GM21723 (cell line): ENCODE measurements at regions not wholly inside any gene's neighbourhood (a gene's known extent, or its start where the extent isn't known, plus 50 kb on each side); places are given as distances from the start of the nearest gene placed in this dataset.
"Not testable (repeated sequence)": the region's sequence is repeated elsewhere in the genome, so short reads cannot be mapped to it uniquely, and the experiment has no call there.

ENCODE experiments used
- ATAC-seq: cut with Tn5 transposase; IDR thresholded peaks from one replicate; pipeline ENCODE4 v1.9.1; 2021; ENCODE audit warnings: mild to moderate bottlenecking, moderate library complexity; ENCODE audit not compliant: unreplicated experiment

DNA sequence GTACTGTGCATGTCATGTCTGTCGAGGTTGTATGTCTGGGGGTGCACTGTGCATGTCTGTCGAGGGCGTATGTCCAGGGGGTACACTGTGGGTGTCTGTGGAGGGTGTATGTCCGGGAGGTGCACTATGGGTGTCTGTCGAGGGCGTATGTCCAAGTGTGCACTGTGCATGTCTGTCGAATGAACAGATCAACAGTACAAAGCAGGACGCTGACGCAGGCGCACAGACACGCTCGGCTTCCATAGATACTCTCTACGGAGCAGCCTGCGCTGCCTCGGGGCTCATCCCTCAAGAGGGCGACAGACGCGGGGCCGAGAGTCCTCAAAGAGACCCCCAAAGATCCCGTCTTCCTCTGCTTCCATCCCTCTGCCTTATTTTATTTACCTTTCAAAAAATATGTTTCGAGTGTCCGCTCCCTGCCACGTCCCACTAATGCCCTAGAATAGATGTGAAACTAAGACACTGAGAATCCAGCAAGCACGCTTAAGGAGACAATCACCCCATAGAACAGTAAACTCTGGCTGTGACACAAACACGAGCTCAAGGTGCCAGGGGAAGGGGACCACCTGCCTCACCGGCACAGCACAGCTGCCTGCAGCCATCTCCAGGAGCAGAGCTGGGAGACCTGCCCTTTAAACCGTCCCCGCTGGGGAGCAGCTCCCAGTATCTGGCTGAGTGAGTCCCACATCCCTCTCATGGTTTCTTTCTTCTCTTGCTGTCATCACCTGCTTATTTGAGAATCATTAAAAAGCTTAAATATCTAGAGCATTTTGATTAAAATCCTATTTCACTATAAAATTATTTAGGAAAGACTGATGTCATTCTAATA, 250.5 kb upstream of the MYT1L start:
- ATAC-seq: no peak

- ATAC-seq: not testable (repeated sequence)
Measured at GRCh38 chr2:2580841-2581240, 249.8 kb upstream of the MYT1L start.

DNA sequence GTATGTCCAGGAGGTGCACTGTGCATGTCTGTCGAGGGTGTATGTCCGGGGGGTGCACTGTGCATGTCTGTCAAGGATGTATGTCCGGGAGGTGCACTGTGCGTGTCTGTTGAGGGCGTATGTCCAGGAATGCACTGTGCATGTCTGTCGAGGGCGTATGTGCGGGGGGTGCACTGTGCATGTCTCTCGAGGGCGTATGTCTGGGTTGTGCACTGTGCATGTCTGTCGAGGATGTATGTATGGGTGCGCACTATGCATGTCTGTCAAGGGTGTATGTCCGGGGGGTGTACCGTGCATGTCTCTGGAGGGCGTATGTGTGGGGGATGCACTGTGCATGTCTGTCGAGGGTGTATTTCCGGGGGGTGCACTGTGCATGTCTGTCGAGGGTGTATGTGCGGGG, 249.3 kb upstream of the MYT1L start:
- no peak for ATAC-seq

DNA sequence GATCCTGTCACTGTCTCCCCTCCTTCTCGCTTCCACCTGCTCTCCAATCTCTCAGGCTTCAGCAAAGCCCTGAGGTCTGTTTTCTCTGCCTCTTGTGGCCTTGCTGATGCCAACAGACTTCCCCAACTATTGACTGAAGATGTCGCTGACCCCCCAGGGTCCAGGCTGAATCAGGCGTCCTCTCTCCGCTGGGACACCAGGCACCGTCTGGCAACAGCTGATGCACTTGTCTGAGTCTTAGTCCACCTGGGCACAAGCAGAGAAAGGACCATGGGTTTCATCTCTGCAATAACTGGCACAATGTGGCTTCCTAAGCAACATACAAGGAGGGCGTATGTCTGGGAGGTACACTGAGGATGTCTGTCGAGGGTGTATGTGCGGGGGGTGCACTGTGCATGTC, 248.7 kb upstream of the MYT1L start:
- no peak for ATAC-seq

DNA sequence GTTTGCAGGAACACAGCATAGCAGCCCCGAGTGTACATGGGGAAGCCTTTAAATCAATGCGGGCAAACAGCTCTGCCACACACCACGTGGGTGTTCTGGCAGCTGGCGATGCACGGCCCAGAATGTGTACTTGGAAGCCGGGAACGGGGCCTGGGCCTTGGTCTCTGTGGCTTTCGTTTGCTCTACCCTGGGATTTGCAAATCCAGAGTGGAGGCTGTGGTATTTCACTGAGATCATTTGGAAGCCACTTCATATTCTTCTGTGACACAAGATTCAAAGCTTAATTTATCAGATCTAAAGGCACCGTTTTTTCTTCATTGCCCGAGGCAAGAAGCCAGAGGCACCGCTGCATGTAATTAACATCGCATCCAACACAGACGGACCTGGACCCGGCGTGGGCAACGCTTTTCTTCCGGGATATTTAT, 246.3 kb upstream of the MYT1L start:
- ATAC-seq: no peak

GRCh38 chr2:2575870-2576386, 244.9 kb upstream of the MYT1L start:
- no peak for ATAC-seq

DNA sequence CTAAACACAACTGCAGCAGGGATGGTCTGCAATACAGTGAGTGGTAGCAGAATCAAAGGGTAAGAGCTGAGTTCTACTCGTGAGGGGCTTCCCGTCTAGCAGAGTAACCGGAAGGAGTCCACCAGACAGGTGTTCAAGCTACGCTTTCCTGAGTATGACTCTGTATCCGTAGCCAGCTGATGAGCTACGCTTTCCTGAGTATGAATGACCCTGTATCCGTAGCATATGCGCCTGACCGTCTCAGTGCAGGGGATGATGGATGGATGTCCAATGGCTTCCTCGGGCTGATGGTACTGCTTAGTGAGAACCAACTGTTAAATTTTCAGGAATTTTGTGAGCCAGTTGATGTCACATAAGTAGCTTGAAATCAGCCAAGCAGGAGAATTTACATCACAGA, 244.1 kb upstream of the MYT1L start:
- no peak for ATAC-seq

DNA sequence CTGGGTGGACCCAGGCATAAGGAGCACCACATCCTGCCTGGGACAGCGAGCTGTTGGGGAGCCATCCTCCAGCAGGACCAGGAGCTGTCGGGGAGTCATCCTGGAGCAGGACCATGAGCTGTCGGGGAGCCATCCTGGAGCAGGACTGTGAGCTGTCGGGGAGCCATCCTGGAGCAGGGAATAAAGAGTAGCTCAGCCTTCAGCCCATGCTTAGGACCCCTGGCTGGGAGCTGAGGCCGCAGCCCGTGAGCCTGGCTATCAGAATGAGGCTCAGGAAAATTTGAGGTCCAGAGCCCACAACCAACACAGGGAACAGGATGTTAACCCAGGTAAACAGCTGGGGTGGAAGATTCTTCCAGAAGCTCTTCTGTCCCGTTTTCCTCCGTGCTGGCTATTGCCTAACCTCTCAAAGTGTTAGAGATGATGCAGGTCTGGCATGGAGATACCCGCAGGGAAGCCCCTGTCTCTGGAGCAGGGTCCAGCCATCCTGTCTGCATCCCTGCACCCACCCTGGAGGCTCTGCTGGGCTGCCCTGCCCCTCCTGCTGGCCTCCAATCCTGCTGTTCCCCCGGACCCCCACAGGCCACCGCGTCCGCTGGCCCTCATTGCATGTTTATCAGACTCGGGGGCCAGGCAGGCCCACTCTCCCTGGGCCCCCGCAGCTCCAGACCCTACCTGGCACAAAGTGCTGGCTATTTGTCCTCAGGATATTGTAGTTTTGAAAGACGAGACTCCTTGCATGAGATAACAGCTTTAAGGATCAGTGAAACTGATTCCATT, 243.5 kb upstream of the MYT1L start:
- ATAC-seq: no peak

GRCh38 chr2:2573658-2574293, 242.7 kb upstream of the MYT1L start:
- no peak for ATAC-seq

GRCh38 chr2:2573205-2573604, 242.1 kb upstream of the MYT1L start:
- no peak for ATAC-seq

- no peak for ATAC-seq
Measured at GRCh38 chr2:2572393-2573204, 241.5 kb upstream of the MYT1L start.

- no peak for ATAC-seq
Measured at GRCh38 chr2:2571301-2572150, 240.5 kb upstream of the MYT1L start.

- ATAC-seq: no peak
Measured at GRCh38 chr2:2570871-2571270, 239.8 kb upstream of the MYT1L start.

DNA sequence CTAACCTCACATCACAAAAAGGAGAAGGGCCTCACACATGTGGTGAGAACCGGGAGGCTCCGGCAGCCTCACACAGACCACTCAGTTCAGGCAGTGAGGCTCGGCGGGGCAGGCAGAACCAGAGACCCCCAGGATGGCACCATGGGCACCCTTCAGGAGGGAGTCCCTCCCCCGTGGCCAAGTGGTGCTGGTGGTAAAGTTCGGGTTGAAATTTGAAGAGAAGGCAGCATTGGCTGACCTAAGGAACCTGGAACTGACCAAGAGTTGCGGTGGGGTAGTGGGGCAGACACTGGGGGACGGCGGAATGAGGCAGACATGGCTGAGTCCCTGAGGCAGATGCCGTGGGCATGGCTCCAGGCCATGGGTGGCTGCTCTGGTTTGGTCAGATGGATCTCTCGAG, 239.3 kb upstream of the MYT1L start:
- ATAC-seq: no peak

DNA sequence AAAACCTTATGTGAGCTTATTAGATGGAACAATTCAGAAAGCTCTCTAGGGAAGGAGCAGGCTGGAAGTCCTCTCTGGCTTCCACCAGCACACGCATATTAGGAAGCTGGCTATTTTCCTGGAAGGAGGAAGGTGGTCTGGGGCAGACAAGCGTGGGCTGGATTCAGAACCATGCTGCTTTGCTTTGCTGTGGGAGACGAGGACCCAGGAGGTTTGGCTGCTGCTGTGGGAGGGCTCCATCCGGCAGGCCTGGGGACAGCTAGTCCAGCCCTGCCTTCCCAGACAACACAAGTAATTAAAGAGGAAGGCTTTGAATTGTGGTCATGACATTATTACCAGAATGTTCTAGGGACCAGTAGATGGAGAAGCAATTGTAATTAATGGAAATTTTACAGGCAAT, 238.8 kb upstream of the MYT1L start:
- no peak for ATAC-seq

- ATAC-seq: no peak
Measured at GRCh38 chr2:2569306-2569705, 238.2 kb upstream of the MYT1L start.

- ATAC-seq: no peak
Measured at GRCh38 chr2:2568411-2568810, 237.3 kb upstream of the MYT1L start.

GRCh38 chr2:2567776-2568175, 236.7 kb upstream of the MYT1L start:
- ATAC-seq: no peak

DNA sequence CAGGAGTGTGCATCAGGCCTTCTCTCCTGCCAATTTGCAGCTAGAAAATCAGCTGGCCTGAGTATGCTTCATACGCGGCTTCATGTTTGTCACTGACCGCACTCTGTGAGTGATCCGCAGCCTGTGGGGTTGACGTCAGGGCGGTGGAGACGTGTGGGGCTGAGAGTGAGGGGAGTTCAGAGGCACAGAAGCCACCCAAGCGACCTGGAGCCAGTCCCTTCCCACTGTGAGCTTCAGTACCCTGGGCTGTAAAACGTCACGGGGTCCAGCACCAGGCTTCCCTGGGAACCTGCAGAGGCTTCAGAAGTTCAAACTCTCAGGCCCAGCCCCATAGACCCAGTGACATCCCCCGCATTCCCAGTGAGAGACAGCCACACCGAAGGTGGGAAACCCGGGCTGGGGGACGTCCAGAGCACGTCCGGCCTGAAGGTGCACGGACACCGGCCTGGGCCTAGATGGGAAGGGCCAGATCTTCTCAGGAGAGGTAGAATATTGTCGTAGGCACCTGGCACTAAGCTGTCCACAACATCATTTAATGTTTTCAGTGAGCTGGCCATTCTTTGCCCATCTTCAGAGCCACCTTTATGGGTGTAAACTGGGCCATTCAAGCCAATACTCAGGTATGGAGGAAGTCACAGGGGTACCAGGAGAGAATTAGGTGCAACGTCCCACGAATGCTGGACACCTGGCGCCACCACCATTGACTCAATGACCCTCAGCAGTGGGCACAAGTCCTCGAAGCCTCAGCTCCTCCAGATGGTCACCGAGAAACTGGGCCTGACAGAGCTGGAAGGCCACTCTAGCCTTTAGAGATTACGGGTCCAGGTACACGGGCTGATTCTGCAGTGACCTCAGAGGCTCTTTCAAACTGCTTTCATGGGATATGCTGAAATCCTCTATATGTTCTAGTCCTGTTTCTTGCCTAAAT, 235.6 kb upstream of the MYT1L start:
- ATAC-seq: no peak
